GM21825 (cell line): ENCODE measurements at regions not wholly inside any gene's neighbourhood (a gene's known extent, or its start where the extent isn't known, plus 50 kb on each side); places are given as distances from the start of the nearest gene placed in this dataset.

Experiments
- ATAC-seq: cut with Tn5 transposase; IDR thresholded peaks from one replicate; pipeline ENCODE4 v1.9.1; 2021; ENCODE audit warnings: mild to moderate bottlenecking, moderate library complexity; ENCODE audit not compliant: unreplicated experiment

- ATAC-seq: no peak
These were observed 74.8 kb downstream of the ZNF280B start for GRCh38 chr22:22433770-22434169.
